ENCODE measurements at regions not wholly inside any gene's neighbourhood (a gene's known extent, or its start where the extent isn't known, plus 50 kb on each side); places are given as distances from the start of the nearest gene placed in this dataset.

DNA sequence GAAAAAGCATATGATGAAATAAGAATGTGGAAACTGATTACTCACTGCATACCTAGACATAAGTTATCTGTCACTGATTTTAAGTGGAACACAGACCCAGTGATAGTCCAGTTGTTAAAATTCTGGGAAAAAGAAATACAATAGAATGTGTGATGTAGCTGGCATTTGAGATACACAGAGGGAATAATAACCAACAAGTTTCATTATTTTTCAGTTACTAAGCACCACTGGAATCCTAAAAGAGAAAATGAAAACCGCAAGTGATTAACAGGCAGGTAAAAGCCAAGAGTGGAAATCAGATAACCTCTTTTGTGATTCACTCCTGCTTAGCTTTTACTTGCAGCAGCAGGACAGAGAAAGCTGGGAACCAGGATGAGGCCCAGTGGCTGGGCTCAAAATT lies 994.0 kb upstream of the SEMA6A start:
- H3K9me3 ChIP-seq, result no peaks in the 10 kb centered on the region
- DNase-seq (ENCODE audit: extremely low spot score in 2 of 2), result no peak
- H3K27ac ChIP-seq, result no peak overlapping the region
- TF ChIP-seq, protein P1, sequence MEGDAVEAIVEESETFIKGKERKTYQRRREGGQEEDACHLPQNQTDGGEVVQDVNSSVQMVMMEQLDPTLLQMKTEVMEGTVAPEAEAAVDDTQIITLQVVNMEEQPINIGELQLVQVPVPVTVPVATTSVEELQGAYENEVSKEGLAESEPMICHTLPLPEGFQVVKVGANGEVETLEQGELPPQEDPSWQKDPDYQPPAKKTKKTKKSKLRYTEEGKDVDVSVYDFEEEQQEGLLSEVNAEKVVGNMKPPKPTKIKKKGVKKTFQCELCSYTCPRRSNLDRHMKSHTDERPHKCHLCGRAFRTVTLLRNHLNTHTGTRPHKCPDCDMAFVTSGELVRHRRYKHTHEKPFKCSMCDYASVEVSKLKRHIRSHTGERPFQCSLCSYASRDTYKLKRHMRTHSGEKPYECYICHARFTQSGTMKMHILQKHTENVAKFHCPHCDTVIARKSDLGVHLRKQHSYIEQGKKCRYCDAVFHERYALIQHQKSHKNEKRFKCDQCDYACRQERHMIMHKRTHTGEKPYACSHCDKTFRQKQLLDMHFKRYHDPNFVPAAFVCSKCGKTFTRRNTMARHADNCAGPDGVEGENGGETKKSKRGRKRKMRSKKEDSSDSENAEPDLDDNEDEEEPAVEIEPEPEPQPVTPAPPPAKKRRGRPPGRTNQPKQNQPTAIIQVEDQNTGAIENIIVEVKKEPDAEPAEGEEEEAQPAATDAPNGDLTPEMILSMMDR (IDR thresholded peaks at IDR 0.05), result no peak
- no peak overlapping the region for H3K4me3 ChIP-seq
- no peaks in the 10 kb centered on the region for H3K4me1 ChIP-seq
- intact Hi-C loops (cut with DNase I), result no loop called here
- no peaks in the 10 kb centered on the region for H3K27me3 ChIP-seq
- no peaks in the 10 kb centered on the region for H3K36me3 ChIP-seq

DNA sequence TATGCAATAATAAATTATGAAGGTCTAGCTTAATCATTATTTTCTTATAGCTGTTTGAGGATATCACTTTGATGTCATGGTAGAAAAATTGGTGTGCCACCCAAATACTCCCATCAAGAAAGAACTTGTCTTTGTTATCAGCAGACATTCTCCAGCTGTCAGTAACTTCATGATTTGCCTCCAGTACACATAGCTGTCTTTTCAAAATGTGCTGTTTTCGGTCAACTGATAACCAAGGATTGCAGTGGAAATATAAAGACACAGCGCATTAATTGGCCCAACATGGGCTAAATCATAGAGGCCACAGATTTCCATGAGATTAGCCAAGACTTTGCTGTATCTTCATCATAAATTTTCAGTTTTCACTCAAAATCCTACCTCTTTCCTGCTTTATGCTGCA lies 993.5 kb upstream of the SEMA6A start:
- intact Hi-C loops (cut with DNase I), result no loop called here
- Histone ChIP-seq H3K27me3 (no peaks in the 10 kb centered on the region), H3K4me1 (no peaks in the 10 kb centered on the region), H3K9me3 (no peaks in the 10 kb centered on the region), H3K4me3 (no peak overlapping the region), H3K36me3 (no peaks in the 10 kb centered on the region), H3K27ac (no peak overlapping the region)
- DNase-seq (ENCODE audit: extremely low spot score in 2 of 2), result no peak
- TF ChIP-seq, protein P1 (IDR thresholded peaks at IDR 0.05), result no peak
- TF ChIP-seq POLR2AphosphoS5 (IDR thresholded peaks at IDR 0.05; ENCODE audit: insufficient read depth in 1 of 2, low read depth in 1 of 2), result no peak
- no peak for TF ChIP-seq POLR2A (IDR thresholded peaks at IDR 0.05)

DNA sequence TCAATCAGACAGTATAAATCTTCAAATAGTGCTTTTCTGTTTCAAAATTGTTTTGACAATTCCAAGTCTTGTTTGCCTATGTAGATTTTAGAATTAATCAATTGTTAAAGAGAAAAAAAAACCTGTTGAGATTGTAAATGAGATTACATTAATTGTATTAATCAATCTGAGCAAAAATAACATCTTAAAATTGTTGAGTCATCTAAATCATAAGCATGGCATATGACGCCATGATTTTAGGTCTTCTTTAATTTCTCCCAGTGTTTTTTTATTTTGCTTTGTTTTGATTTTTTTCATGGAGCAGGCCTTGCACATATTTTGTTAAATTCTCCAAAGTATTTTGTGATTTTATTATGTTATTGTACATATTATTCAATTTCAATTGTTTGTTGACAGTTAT lies 988.0 kb upstream of the SEMA6A start:
- Histone ChIP-seq H3K4me3 (no peak overlapping the region), H3K36me3 (no peaks in the 10 kb centered on the region), H3K27me3 (no peaks in the 10 kb centered on the region), H3K9me3 (no peaks in the 10 kb centered on the region), H3K4me1 (no peaks in the 10 kb centered on the region), H3K27ac (no peak overlapping the region)
- no peak for DNase-seq (ENCODE audit: extremely low spot score in 2 of 2)
- TF ChIP-seq POLR2A (IDR thresholded peaks at IDR 0.05) (no peak), POLR2AphosphoS5 (IDR thresholded peaks at IDR 0.05; ENCODE audit: insufficient read depth in 1 of 2, low read depth in 1 of 2) (no peak)
- TF ChIP-seq, protein P1 (IDR thresholded peaks at IDR 0.05), result no peak
- intact Hi-C loops (cut with DNase I), result no loop called here

DNA sequence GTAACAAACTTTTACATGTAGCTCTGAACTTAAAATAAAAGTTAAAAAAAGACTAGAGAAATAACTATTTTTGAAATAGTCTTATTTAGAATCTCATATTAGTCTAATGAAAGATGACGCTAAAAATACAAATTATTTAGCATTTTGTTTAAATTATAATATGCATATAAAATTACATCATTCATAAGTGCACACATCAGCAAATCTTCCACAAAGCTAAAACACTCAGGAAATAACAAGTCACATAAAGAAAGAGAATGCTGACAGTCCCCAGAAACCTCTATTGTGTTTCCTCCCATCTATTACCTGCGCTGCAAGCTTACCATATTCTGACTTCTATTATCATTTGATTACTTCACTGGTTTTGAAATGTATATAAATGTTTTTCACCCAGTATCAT lies 986.9 kb upstream of the SEMA6A start:
- Histone ChIP-seq H3K4me1 (no peaks in the 10 kb centered on the region), H3K27me3 (no peaks in the 10 kb centered on the region), H3K9me3 (no peaks in the 10 kb centered on the region), H3K4me3 (no peak overlapping the region), H3K27ac (no peak overlapping the region), H3K36me3 (no peaks in the 10 kb centered on the region)
- no peak for DNase-seq (ENCODE audit: extremely low spot score in 2 of 2)
- intact Hi-C loops (cut with DNase I), result no loop called here
- TF ChIP-seq POLR2AphosphoS5 (IDR thresholded peaks at IDR 0.05; ENCODE audit: insufficient read depth in 1 of 2, low read depth in 1 of 2), result no peak
- TF ChIP-seq, protein P1 (IDR thresholded peaks at IDR 0.05), result no peak
- TF ChIP-seq POLR2A (IDR thresholded peaks at IDR 0.05), result no peak

DNA sequence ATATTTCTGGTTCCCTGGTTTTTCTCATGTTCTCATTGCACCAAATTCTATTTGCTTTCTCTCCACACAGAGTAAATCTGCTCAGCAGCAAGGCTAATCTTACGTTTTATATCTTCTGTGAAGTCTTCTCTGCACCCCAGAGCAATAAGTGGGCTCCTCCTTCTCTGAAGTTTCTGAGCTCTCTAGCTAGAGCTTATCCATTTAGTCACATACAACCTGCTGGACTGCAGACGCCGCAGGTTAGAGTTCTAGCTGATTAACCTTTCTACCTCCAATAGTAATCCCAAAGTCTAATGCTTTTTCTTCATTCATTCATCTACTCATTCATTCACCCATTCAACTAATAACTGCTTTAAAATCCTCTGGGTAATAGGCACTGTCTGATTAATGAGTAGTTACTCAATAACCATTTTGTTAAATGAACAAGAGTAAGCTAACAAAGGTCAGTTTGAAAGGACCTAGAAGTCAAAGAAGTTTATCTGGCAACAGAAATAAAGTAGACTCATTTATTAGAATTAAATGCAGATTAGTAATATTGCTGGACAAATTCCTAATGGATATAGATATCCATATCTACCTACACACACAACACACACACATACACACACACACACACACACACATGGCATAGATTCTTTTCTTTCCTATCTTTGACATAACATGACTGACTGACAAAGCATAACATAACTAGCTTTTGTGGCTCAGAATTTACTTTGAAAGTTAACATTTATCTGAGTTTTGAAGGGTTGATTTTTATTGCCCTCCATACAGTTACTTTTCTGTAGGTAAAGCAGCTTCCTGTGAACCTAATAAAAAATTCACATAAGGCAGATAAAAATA lies 984.6 kb upstream of the SEMA6A start:
- no peak for TF ChIP-seq POLR2A (IDR thresholded peaks at IDR 0.05)
- TF ChIP-seq, protein P1 (IDR thresholded peaks at IDR 0.05), result no peak
- TF ChIP-seq POLR2AphosphoS5 (IDR thresholded peaks at IDR 0.05; ENCODE audit: insufficient read depth in 1 of 2, low read depth in 1 of 2), result no peak
- no peak overlapping the region for H3K4me3 ChIP-seq
- intact Hi-C loops (cut with DNase I), result no loop called here
- no peaks in the 10 kb centered on the region for H3K9me3 ChIP-seq
- H3K27ac ChIP-seq, result no peak overlapping the region
- H3K4me1 ChIP-seq, result no peaks in the 10 kb centered on the region
- no peak for DNase-seq (ENCODE audit: extremely low spot score in 2 of 2)
- no peaks in the 10 kb centered on the region for H3K27me3 ChIP-seq
- H3K36me3 ChIP-seq, result no peaks in the 10 kb centered on the region

All from vagina (tissue), 2 donors.